ENCODE measurements at regions not wholly inside any gene's neighbourhood (a gene's known extent, or its start where the extent isn't known, plus 50 kb on each side); places are given as distances from the start of the nearest gene placed in this dataset.
A peak's percentile ranks its signal among the peaks of the same experiment; 100 is the strongest.

DNA sequence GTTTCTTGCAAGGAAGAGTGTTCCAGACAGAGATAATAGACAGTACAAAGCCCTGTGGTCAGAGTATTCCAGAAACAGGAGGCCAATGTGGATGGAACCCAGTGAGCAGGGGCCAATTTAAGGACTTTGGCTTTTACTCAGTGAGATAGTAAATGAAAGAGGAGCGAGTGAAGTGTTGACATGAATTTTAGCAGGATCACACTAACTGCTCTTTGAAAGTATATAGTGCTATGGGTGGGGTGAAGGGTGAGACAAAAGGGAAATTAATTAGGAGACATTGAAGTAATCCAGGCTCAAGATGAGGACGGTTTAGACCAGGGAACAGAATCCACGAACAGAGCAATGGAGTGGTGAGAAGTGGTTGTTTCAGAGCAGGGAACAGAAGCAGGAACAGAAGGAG is 62.2 kb upstream of the TES start:
- DNase-seq: no peak

DNA sequence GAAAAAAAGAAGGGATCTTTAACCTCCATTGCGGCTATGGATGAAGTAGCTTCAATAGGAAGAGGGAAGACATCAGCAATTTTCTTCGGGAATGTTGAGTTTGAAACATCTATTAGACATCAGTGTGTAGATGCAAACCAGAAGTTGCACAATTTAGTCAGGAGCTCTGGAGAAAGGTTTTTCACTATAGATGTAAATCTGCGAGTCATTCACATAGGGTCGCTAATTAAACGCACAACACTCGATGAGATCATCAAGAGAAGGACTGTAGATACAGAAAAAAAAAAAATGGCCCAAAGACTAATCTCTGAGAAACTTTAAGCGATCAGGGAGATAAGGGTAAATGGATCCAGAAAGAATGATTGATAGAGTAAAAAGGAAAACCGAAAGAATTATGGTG is 61.7 kb upstream of the TES start:
- DNase-seq: no peak

DNA sequence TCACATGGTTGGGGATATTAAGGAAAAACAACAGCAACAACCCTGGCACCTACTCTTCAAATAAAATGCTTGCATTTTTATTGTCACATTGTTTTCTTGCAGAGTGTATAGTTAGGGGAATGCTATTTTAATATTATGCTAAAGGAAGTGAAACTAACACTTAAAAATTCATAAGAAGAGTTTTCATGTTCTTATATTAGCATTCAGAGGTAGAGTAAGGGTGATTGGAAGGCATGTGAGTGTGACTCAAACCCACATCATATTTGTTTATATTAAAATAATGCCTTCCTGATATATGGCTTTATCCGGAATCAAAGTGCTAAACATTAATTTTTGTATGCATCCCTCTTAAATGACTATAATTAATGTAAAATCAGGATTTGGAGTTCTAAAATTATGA is 59.8 kb upstream of the TES start:
- peak in 1 of 2 donors; percentile 59 for DNase-seq

DNA sequence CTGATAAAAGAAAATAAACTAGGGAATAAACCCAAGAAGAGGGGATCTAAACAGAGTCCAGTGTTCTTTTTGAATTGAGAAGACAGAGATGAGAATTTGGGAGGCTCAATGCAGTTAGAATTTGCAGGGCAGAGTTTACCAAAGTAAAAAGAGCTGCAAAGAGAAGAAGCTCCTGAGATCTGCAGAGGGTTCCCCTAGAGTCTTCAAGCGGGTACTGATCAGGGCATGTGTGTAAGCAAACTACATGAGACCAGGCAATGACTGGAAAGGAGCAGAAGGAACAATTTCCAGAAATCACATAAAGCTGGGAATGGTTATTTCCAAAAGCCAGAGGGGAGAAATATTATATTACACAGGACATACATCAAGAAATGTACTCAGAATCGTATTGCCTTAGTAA is 58.1 kb upstream of the TES start:
- DNase-seq: no peak

DNA sequence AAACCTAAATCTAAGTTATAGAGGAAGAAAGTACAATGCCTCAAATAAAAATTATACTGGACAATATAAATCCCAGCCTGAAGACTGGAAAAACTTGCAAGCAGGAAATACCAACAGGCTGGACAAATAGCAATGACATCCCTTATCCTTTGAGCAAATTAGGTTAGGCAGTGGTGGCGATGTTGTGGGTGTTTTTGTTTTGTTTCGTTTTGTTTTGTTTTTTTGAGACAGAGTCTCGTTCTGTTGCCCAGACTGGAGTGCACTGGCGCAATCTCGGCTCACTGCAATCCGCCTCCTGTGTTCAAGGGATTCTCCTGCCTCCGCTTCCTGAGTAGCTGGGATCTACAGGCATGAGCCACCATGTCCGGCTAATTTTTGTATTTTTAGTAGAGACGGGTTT is 57.3 kb upstream of the TES start:
- DNase-seq: no peak

DNA sequence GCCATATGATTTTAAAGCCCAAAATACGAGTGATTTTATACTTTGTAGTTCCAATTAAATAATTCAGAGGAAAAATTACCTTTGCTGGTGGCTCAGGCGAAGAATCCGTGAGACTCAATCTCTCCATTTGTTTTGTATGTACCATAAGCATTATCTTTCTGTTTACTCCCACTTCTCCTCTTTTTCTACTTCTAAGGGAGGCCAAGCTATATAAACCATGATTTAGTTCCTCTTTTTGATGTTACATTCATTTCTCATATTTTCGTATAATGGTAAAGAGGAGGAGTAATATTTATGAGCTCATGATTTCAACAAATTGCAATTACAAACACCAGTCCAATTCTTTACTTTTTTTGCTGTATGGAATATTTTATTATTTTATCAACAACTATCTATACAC is 50.6 kb upstream of the TES start:
- DNase-seq: peak in 1 of 2 donors; percentile 42
